Fibroblast of pulmonary artery (primary cell): ENCODE measurements at regions not wholly inside any gene's neighbourhood (a gene's known extent, or its start where the extent isn't known, plus 50 kb on each side); places are given as distances from the start of the nearest gene placed in this dataset.

Experiments used
- DNase-seq: peaks from one replicate; pipeline ENCODE4 v3.0.0-alpha.2; 2010; ENCODE audit warnings: low read depth
- H3K4me3 ChIP-seq: replicated peaks from 2 replicates; pipeline ENCODE4 v1.5.1; 2011; ENCODE audit warnings: low read depth, mild to moderate bottlenecking, control low read depth, low read length, moderate library complexity
- TF ChIP-seq, protein P1 (sequence below): IDR thresholded peaks from 2 replicates; pipeline ENCODE4 v1.5.1; 2011; ENCODE audit warnings: mild to moderate bottlenecking, control low read depth, low read length, inconsistent platforms; ENCODE audit errors: missing control alignments

DNA sequence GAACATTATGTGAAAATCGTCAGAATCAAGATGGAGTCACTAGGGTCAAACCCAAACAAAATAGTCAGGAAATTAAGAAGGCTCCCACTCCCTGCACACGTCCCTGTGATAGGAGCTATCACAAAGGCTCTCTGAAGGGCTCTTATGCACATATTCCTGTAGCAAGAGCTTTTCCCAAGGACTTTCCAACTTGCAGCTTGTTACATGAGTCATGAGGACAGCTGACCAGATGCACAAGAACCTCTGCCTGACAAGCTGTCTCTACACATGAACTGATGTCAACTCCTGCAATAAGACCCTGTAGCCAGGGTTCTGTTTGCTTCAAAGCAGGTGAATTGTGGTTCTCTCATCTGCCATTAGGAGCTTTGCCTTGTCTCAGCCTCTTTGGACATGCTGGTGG lies 122.4 kb downstream of the OLFM1 start:
- TF ChIP-seq, protein P1, sequence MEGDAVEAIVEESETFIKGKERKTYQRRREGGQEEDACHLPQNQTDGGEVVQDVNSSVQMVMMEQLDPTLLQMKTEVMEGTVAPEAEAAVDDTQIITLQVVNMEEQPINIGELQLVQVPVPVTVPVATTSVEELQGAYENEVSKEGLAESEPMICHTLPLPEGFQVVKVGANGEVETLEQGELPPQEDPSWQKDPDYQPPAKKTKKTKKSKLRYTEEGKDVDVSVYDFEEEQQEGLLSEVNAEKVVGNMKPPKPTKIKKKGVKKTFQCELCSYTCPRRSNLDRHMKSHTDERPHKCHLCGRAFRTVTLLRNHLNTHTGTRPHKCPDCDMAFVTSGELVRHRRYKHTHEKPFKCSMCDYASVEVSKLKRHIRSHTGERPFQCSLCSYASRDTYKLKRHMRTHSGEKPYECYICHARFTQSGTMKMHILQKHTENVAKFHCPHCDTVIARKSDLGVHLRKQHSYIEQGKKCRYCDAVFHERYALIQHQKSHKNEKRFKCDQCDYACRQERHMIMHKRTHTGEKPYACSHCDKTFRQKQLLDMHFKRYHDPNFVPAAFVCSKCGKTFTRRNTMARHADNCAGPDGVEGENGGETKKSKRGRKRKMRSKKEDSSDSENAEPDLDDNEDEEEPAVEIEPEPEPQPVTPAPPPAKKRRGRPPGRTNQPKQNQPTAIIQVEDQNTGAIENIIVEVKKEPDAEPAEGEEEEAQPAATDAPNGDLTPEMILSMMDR: no peak
- no peak for DNase-seq
- no peak overlapping the region for H3K4me3 ChIP-seq

- no peak for DNase-seq
- TF ChIP-seq, protein P1: no peak
- no peak overlapping the region for H3K4me3 ChIP-seq
These were observed 123.4 kb downstream of the OLFM1 start for GRCh38 chr9:135210676-135211523.

DNA sequence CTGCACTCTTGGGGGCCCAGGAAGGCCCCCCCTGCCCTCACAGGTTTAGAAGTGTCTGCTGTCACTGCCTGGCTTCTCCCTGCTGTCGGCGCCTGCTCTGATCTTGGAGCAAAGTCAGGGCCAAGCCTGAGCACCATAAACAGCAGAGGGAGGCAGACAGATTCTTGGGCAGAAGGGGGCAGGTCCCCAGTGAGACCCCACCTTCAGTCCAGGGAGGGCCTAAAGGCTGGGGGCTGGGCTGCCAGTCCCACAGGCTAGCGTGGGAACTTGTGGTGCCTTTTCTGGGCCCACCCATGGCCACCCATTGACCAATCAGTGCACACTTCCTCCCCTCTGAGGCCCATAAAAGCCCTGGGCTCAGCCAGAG lies 124.0 kb downstream of the OLFM1 start:
- no peak overlapping the region for H3K4me3 ChIP-seq
- no peak for DNase-seq
- TF ChIP-seq, protein P1: no peak

- TF ChIP-seq, protein P1: no peak
- DNase-seq: no peak
These were observed 125.5 kb downstream of the OLFM1 start for GRCh38 chr9:135212961-135213360.

GRCh38 chr9:135213566-135213965 lies 126.1 kb downstream of the OLFM1 start:
- TF ChIP-seq, protein P1: no peak

More at GRCh38 chr9:135212961-135213360, 125.5 kb downstream of the OLFM1 start:
- H3K4me3 ChIP-seq: no peak overlapping the region

GRCh38 chr9:135214054-135214640 lies 126.7 kb downstream of the OLFM1 start:
- no peak for DNase-seq
- TF ChIP-seq, protein P1: no peak
- H3K4me3 ChIP-seq: no peak overlapping the region

More at GRCh38 chr9:135213566-135213965, 126.1 kb downstream of the OLFM1 start:
- no peak overlapping the region for H3K4me3 ChIP-seq
- DNase-seq: no peak
